Activated T-cell treated with anti-CD3 and anti-CD28 coated beads, Interleukin-2, amount 50 U/mL, for 24 hours (primary cell): ENCODE measurements at regions not wholly inside any gene's neighbourhood (a gene's known extent, or its start where the extent isn't known, plus 50 kb on each side); places are given as distances from the start of the nearest gene placed in this dataset.

ENCODE experiments used
- DNase-seq: peaks from one replicate; pipeline ENCODE4 v3.0.0-alpha.2; 2020
- H3K27ac Mint-ChIP-seq: 2 replicates; pipeline ENCODE4 v1.8.0; 2020; ENCODE audit warnings: mild to moderate bottlenecking, mixed read lengths
- H3K27me3 Mint-ChIP-seq: 2 replicates; pipeline ENCODE4 v1.8.0; 2020; ENCODE audit warnings: mixed read lengths
- H3K36me3 Mint-ChIP-seq: 2 replicates; pipeline ENCODE4 v1.8.0; 2020; ENCODE audit warnings: low read depth, mixed read lengths
- H3K4me1 Mint-ChIP-seq: 2 replicates; pipeline ENCODE4 v1.8.0; 2020; ENCODE audit warnings: low read depth, mixed read lengths
- H3K4me3 Mint-ChIP-seq: 2 replicates; pipeline ENCODE4 v1.8.0; 2020; ENCODE audit warnings: mild to moderate bottlenecking, moderate library complexity, mixed read lengths
- H3K9me3 Mint-ChIP-seq: 2 replicates; pipeline ENCODE4 v1.8.0; 2020; ENCODE audit warnings: mixed read lengths

GRCh38 chr21:35414056-35414455 lies 365.0 kb upstream of the RUNX1 start:
- Mint-ChIP-seq H3K27ac (no peak overlapping the region), H3K4me1 (no peaks in the 10 kb centered on the region), H3K4me3 (no peak overlapping the region), H3K9me3 (peaks cover 2% of the 10 kb centered on the region), H3K36me3 (no peaks in the 10 kb centered on the region), H3K27me3 (peaks cover 18% of the 10 kb centered on the region)
- DNase-seq, result no peak

DNA sequence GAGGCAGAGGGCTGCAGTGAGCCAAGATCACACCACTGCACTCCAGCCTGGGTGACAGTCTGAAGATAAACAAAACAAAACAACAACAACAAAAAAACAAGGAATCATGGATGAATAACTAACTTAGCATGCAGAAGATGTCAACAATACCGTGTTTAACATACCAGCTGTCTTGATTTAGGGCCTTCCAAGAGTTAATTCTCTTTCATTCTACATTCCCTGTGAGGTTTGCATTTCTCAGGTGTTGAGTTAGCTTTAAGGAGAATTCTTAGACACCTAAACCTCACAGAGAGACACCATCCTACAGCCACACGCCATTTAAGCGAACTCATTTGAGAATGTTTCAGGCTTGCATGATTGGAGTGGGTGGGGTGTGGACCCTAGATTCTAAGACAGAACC lies 363.1 kb upstream of the RUNX1 start:
- Mint-ChIP-seq H3K27ac (no peak overlapping the region), H3K4me1 (peaks cover 2% of the 10 kb centered on the region), H3K4me3 (no peak overlapping the region), H3K36me3 (no peaks in the 10 kb centered on the region), H3K27me3 (peaks cover 20% of the 10 kb centered on the region), H3K9me3 (no peaks in the 10 kb centered on the region)
- no peak for DNase-seq

DNA sequence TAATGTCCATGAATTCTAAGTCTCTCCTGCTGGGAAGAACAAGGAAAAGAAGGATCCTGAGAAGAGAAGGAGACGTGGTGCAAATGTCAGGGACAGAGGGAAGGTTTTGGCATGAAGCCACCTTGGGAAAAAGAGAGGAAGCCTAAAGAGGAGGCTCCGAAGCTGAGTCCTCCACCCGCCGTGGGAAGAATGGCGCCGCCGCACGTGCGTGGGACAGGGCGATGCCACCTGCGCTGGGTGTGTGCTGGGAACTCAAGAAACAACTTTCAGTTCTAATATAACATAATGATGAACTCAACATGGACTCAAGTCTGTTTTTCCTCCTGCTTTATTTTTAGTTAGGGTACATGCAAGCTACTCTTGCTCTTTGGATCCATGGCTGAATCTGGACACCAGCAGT lies 362.3 kb upstream of the RUNX1 start:
- Mint-ChIP-seq H3K4me3 (no peak overlapping the region), H3K27ac (no peak overlapping the region), H3K36me3 (no peaks in the 10 kb centered on the region), H3K27me3 (peaks cover 20% of the 10 kb centered on the region), H3K9me3 (no peaks in the 10 kb centered on the region), H3K4me1 (peaks cover 2% of the 10 kb centered on the region)
- no peak for DNase-seq

GRCh38 chr21:35410656-35411055 lies 361.6 kb upstream of the RUNX1 start:
- Mint-ChIP-seq H3K36me3 (no peaks in the 10 kb centered on the region), H3K27me3 (peaks cover 20% of the 10 kb centered on the region), H3K4me3 (no peak overlapping the region), H3K4me1 (peaks cover 2% of the 10 kb centered on the region), H3K27ac (no peak overlapping the region), H3K9me3 (no peaks in the 10 kb centered on the region)
- no peak for DNase-seq

GRCh38 chr21:35410123-35410522 lies 361.0 kb upstream of the RUNX1 start:
- H3K4me1 Mint-ChIP-seq, result peaks cover 2% of the 10 kb centered on the region
- DNase-seq, result no peak
- H3K27ac Mint-ChIP-seq, result no peak overlapping the region
- peaks cover 20% of the 10 kb centered on the region for H3K27me3 Mint-ChIP-seq
- H3K9me3 Mint-ChIP-seq, result no peaks in the 10 kb centered on the region
- no peaks in the 10 kb centered on the region for H3K36me3 Mint-ChIP-seq
- no peak overlapping the region for H3K4me3 Mint-ChIP-seq

GRCh38 chr21:35408401-35408800 lies 359.3 kb upstream of the RUNX1 start:
- peaks cover 2% of the 10 kb centered on the region for H3K4me1 Mint-ChIP-seq
- no peaks in the 10 kb centered on the region for H3K9me3 Mint-ChIP-seq
- no peak for DNase-seq
- H3K27me3 Mint-ChIP-seq, result peaks cover 20% of the 10 kb centered on the region
- H3K36me3 Mint-ChIP-seq, result no peaks in the 10 kb centered on the region
- H3K27ac Mint-ChIP-seq, result no peak overlapping the region
- H3K4me3 Mint-ChIP-seq, result no peak overlapping the region

DNA sequence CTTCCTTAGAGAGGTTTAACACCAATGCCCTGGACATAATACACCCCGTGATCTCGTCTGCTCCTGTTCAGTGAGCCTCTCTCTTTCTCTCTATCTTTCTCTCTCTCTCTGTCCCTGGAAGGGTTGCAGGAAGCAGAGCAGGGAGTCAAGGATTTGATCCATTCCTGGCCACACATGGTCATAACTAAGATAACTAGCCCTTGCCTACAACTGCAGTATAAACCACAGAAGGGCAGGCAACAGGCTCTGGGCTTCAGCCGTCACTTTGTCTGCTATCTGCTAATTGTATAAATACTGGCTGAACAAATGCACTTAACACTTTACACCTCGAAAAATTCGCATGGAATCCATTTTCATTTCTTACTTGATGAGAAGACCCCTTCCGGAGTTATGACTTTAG lies 357.5 kb upstream of the RUNX1 start:
- Mint-ChIP-seq H3K4me3 (no peak overlapping the region), H3K9me3 (no peaks in the 10 kb centered on the region), H3K4me1 (peaks cover 2% of the 10 kb centered on the region), H3K27me3 (peaks cover 12% of the 10 kb centered on the region), H3K36me3 (no peaks in the 10 kb centered on the region), H3K27ac (no peak overlapping the region)
- DNase-seq, result no peak

DNA sequence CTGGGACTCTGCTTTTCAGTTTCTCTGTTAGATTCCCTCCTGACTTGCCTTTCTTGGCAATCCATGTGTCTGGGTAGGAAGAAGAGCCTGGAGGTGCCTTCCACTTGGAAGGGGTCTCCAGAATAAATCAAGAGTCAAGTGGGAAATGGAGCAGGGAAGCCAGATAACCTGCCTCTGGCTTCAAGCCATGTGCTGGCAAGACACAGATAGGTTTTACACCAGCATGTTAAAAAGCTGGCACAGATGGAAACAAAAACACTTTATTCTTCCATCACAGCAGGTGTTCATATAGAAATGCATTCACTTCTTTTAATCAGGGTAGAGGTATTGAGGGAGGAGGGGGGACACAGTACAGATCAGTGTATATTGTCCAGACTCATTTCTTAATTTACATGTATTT lies 356.9 kb upstream of the RUNX1 start:
- no peak for DNase-seq
- H3K4me3 Mint-ChIP-seq, result no peak overlapping the region
- peaks cover 7% of the 10 kb centered on the region for H3K27me3 Mint-ChIP-seq
- H3K4me1 Mint-ChIP-seq, result peaks cover 2% of the 10 kb centered on the region
- H3K27ac Mint-ChIP-seq, result no peak overlapping the region
- no peaks in the 10 kb centered on the region for H3K9me3 Mint-ChIP-seq
- H3K36me3 Mint-ChIP-seq, result no peaks in the 10 kb centered on the region

DNA sequence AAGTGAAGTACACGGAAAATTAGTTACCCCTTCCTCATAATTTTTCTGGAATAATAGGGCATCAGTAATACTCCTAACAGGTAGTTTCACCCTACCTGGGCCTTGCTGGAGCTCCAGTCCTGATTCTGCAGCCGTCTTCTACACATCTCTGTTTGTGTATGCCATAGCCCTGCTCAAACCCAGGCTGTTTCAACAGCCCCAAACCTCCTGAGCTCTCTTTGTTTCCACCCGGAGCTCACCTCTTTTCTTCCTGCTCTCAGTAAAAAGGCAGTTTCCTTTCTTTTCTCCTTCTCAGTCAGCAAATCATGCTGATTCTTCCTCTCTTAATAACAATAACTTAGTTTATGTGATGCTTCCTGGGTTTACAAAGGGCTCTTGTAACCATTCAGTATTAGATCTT lies 355.1 kb upstream of the RUNX1 start:
- Mint-ChIP-seq H3K27ac (no peak overlapping the region), H3K36me3 (no peaks in the 10 kb centered on the region), H3K9me3 (no peaks in the 10 kb centered on the region), H3K27me3 (peaks cover 2% of the 10 kb centered on the region), H3K4me3 (no peak overlapping the region), H3K4me1 (peaks cover 11% of the 10 kb centered on the region)
- no peak for DNase-seq

- no peak for DNase-seq
- Mint-ChIP-seq H3K36me3 (no peaks in the 10 kb centered on the region), H3K4me1 (peaks cover 19% of the 10 kb centered on the region), H3K27me3 (no peaks in the 10 kb centered on the region), H3K27ac (no peak overlapping the region), H3K4me3 (no peak overlapping the region), H3K9me3 (no peaks in the 10 kb centered on the region)
These were observed 353.0 kb upstream of the RUNX1 start for GRCh38 chr21:35402061-35402460.

DNA sequence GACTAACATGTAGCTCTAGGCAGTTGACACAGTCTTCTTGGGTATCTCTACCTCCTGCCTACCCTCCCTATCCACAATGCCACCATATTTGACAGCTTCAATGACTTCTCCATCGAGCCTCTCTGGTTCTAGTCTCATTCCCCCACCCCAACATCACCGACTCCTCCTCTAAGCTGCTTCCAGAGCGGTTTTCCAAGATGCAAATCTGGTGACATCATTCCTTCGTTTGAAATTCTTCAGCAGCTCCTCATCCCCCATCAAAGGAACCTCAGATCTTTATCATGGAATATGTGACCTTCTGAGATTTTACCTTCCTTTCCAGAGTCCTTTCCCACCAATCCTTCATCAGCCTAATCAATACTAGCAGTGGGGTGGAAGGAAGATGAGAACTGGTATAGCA lies 352.4 kb upstream of the RUNX1 start:
- Mint-ChIP-seq H3K36me3 (no peaks in the 10 kb centered on the region), H3K27me3 (no peaks in the 10 kb centered on the region), H3K4me1 (peaks cover 19% of the 10 kb centered on the region), H3K27ac (no peak overlapping the region), H3K9me3 (no peaks in the 10 kb centered on the region), H3K4me3 (no peak overlapping the region)
- no peak for DNase-seq

DNA sequence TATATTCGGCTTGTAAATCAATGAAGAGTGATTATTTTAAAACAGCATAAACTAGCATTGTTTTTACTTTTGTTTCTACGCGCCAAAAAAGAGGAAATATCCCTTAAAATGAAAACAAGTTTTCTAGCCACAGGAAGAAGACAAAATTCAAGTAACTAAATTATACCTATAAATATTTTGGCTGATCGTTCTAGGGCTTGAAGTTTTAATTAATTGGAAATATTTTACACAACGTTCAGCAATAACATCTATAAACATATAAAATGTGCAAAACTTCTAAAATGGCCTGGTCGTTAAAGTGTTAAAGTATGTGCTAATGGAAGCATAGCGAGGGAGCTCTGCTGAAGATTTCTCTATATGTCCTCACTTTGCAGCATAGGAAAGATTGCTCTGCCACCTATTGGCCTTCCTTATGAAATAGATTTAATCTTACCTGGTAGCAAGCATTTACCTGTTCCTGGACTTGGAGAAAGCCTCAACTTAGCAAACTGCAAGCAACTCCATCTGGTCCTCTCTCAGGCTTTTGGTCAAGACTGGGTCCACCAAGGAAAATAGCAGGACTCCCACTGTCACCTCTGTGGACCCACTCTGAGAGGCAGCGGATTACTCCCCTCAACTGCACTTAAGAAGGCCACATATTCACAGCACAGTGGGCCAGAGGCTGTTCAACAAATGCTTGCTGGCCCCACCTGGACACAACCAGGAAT lies 351.3 kb upstream of the RUNX1 start:
- Mint-ChIP-seq H3K27me3 (no peaks in the 10 kb centered on the region), H3K36me3 (no peaks in the 10 kb centered on the region), H3K27ac (peak overlapping the region; percentile 63), H3K4me3 (peak overlapping the region; percentile 18), H3K4me1 (peaks cover 24% of the 10 kb centered on the region), H3K9me3 (no peaks in the 10 kb centered on the region)
- peak; percentile 66 for DNase-seq

GRCh38 chr21:35399706-35400105 lies 350.6 kb upstream of the RUNX1 start:
- Mint-ChIP-seq H3K36me3 (no peaks in the 10 kb centered on the region), H3K9me3 (no peaks in the 10 kb centered on the region), H3K27ac (peak overlapping the region; percentile 63)

DNA sequence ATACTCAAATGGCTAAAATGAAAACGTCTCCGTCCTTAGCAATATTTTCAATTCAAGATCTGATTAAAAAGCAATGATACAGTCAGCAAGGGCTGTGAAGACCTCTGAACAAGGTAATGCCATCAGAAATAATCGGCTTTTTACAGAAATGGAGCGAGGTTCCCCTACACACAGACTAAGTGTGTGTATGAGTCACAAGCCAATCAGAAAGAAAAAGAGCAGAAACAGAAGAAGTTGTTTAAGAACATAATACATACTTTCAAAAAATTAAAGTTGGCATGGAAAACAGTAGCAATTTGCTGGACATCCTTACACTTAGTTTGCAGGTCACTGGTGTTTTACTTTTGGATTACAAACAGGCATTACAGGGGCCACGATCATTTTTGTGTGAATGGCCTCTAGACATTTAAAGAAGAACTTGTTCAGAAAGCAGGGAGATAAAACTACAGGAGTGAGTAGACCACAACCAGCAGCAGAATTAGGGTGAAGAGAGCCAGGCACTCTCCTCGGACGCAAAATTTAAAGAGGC lies 350.0 kb upstream of the RUNX1 start:
- H3K9me3 Mint-ChIP-seq, result no peaks in the 10 kb centered on the region
- no peak overlapping the region for H3K4me3 Mint-ChIP-seq
- peaks cover 33% of the 10 kb centered on the region for H3K4me1 Mint-ChIP-seq
- H3K27ac Mint-ChIP-seq, result peak overlapping the region; percentile 56
- H3K27me3 Mint-ChIP-seq, result no peaks in the 10 kb centered on the region
- H3K36me3 Mint-ChIP-seq, result no peaks in the 10 kb centered on the region
- no peak for DNase-seq

More at GRCh38 chr21:35399706-35400105, 350.6 kb upstream of the RUNX1 start:
- DNase-seq, result no peak
- Mint-ChIP-seq H3K27me3 (no peaks in the 10 kb centered on the region), H3K4me1 (peaks cover 27% of the 10 kb centered on the region), H3K4me3 (peak overlapping the region; percentile 18)

DNA sequence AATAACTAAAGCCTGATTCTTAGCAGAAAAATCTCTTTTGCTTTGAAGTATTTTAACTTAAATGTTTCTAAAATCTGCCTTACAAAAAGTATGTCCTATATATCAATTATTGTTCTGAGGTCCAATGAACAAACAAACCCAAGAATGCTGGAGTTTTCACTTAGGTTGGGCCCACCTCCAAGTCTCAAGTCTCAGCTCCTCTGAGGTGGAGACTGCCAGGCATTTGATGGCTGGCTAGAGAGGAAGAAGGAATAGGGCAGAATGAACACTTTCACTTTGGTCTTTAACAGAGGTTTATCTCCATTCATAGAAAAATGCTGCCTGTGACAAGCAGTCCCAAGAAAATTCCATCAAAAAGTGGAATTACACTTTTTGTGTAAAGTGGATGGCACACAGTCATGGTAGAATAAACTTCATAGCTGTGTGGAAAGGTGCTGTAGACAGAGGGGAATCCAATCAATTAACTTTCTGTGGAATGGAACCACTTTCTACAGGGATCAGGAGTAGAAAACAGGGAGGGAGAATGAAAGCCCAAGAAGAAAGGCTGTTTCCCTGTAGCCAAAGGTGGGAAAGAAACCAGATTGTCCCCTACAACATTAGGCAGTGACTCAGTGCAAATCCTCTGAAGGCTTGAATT lies 349.4 kb upstream of the RUNX1 start:
- Mint-ChIP-seq H3K4me3 (no peak overlapping the region), H3K27ac (peak overlapping the region; percentile 56), H3K9me3 (peaks cover 1% of the 10 kb centered on the region), H3K36me3 (no peaks in the 10 kb centered on the region), H3K4me1 (peaks cover 33% of the 10 kb centered on the region), H3K27me3 (no peaks in the 10 kb centered on the region)
- no peak for DNase-seq
